GM23338 (cell line): ENCODE measurements at regions not wholly inside any gene's neighbourhood (a gene's known extent, or its start where the extent isn't known, plus 50 kb on each side); places are given as distances from the start of the nearest gene placed in this dataset.

Experiments used
- CREB1 ChIP-seq: fragments of 250-450 bp; sonication (Bioruptor Pico); IDR thresholded peaks from 2 replicates; pipeline ENCODE4 v1.5.0; 2020; ENCODE audit warnings: low read depth, mild to moderate bottlenecking, moderate library complexity
- ETS1 ChIP-seq: IDR thresholded peaks from 2 replicates; pipeline ENCODE4 v1.6.1; 2016; ENCODE audit warnings: antibody characterized with exemption
- EZH2 ChIP-seq: fragments of 200-600 bp; sonication (generic); IDR thresholded peaks from one replicate; pipeline ENCODE4 v1.8.0; 2017; ENCODE audit warnings: antibody characterized with exemption, mild to moderate bottlenecking, low read depth; ENCODE audit not compliant: unreplicated experiment
- JUNB ChIP-seq: IDR thresholded peaks from one replicate; pipeline ENCODE4 v1.6.1; 2016; ENCODE audit warnings: antibody characterized with exemption; ENCODE audit not compliant: unreplicated experiment
- NANOG ChIP-seq: IDR thresholded peaks from 2 replicates; pipeline ENCODE4 v1.6.1; 2016; ENCODE audit warnings: antibody characterized with exemption, borderline replicate concordance
- POLR2AphosphoS5 ChIP-seq: IDR thresholded peaks from 2 replicates; pipeline ENCODE4 v1.6.1; 2016; ENCODE audit warnings: antibody characterized with exemption, low read depth
- ZNF331 ChIP-seq: fragments of 250-450 bp; sonication (Bioruptor Pico); IDR thresholded peaks from 2 replicates; pipeline ENCODE4 v1.5.0; 2020; ENCODE audit warnings: low read depth, mild to moderate bottlenecking, moderate library complexity
- ZNF462 ChIP-seq: fragments of 250-450 bp; sonication (Bioruptor Pico); IDR thresholded peaks from 2 replicates; pipeline ENCODE4 v1.5.0; 2020; ENCODE audit warnings: mild to moderate bottlenecking, moderate library complexity
- TF ChIP-seq, protein P1 (sequence below), 2 experiments: fragments of 200-600 bp in 1 of 2; sonication (generic) in 1 of 2; conservative IDR thresholded peaks; 2 replicates each; pipeline versions ENCODE4 v1.5.1 to v1.6.1; 2016 to 2017; ENCODE audit warnings: antibody characterized with exemption in 2 of 2, low read depth in 2 of 2, mild to moderate bottlenecking in 2 of 2, moderate library complexity in 1 of 2
- TF ChIP-seq, protein P2 (sequence below): IDR thresholded peaks from one replicate; pipeline ENCODE4 v1.6.1; 2018; ENCODE audit warnings: antibody characterized with exemption; ENCODE audit not compliant: unreplicated experiment

DNA sequence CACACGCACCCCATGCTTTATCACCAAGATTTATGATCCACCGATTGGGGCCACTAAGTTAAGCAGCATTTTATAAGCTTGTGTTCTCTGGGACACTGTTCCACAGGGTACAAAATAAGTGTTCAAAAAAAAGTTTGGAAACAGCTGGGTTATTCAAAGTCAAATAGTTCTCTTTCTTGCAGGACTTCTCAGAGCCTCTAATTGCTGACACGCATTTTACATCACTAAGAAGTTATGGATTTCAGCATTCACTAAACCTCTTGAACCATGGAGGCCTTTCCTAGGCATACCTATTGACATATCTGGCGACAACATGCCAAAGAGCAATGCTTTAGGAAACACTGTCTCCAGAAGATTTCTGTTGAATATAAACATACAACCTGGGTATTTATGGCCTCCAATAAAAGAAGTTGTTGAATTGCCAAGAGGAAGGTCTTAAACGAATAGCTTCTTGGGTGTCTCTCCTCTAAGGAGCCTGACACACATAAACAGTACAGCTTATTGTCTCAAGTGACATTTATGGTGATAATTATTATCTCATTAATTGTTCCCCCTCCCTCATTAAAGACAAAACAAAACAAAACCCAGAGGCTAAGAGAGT is 147.1 kb upstream of the ARHGAP20 start:
- TF ChIP-seq EZH2 (no peak), CREB1 (no peak), JUNB (no peak), ZNF462 (no peak), ETS1 (no peak), POLR2AphosphoS5 (no peak), ZNF331 (CRISPR knock-in tag) (no peak), NANOG (no peak)
- TF ChIP-seq, protein P1, sequence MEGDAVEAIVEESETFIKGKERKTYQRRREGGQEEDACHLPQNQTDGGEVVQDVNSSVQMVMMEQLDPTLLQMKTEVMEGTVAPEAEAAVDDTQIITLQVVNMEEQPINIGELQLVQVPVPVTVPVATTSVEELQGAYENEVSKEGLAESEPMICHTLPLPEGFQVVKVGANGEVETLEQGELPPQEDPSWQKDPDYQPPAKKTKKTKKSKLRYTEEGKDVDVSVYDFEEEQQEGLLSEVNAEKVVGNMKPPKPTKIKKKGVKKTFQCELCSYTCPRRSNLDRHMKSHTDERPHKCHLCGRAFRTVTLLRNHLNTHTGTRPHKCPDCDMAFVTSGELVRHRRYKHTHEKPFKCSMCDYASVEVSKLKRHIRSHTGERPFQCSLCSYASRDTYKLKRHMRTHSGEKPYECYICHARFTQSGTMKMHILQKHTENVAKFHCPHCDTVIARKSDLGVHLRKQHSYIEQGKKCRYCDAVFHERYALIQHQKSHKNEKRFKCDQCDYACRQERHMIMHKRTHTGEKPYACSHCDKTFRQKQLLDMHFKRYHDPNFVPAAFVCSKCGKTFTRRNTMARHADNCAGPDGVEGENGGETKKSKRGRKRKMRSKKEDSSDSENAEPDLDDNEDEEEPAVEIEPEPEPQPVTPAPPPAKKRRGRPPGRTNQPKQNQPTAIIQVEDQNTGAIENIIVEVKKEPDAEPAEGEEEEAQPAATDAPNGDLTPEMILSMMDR (conservative IDR thresholded peaks at IDR 0.05; ENCODE audit: low read depth in 2 of 2), result no peak
- TF ChIP-seq, protein P2, sequence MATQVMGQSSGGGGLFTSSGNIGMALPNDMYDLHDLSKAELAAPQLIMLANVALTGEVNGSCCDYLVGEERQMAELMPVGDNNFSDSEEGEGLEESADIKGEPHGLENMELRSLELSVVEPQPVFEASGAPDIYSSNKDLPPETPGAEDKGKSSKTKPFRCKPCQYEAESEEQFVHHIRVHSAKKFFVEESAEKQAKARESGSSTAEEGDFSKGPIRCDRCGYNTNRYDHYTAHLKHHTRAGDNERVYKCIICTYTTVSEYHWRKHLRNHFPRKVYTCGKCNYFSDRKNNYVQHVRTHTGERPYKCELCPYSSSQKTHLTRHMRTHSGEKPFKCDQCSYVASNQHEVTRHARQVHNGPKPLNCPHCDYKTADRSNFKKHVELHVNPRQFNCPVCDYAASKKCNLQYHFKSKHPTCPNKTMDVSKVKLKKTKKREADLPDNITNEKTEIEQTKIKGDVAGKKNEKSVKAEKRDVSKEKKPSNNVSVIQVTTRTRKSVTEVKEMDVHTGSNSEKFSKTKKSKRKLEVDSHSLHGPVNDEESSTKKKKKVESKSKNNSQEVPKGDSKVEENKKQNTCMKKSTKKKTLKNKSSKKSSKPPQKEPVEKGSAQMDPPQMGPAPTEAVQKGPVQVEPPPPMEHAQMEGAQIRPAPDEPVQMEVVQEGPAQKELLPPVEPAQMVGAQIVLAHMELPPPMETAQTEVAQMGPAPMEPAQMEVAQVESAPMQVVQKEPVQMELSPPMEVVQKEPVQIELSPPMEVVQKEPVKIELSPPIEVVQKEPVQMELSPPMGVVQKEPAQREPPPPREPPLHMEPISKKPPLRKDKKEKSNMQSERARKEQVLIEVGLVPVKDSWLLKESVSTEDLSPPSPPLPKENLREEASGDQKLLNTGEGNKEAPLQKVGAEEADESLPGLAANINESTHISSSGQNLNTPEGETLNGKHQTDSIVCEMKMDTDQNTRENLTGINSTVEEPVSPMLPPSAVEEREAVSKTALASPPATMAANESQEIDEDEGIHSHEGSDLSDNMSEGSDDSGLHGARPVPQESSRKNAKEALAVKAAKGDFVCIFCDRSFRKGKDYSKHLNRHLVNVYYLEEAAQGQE, result no peak
